GM21723 (cell line): ENCODE measurements at regions not wholly inside any gene's neighbourhood (a gene's known extent, or its start where the extent isn't known, plus 50 kb on each side); places are given as distances from the start of the nearest gene placed in this dataset.
"Not testable (repeated sequence)": the region's sequence is repeated elsewhere in the genome, so short reads cannot be mapped to it uniquely, and the experiment has no call there.

ENCODE experiments used
- ATAC-seq: cut with Tn5 transposase; IDR thresholded peaks from one replicate; pipeline ENCODE4 v1.9.1; 2021; ENCODE audit warnings: mild to moderate bottlenecking, moderate library complexity; ENCODE audit not compliant: unreplicated experiment

- ATAC-seq, result no peak
These were observed 50.4 kb upstream of the ARHGEF7 start for GRCh38 chr13:111064661-111065060.

- no peak for ATAC-seq
These were observed 52.1 kb upstream of the ARHGEF7 start for GRCh38 chr13:111062966-111063365.

DNA sequence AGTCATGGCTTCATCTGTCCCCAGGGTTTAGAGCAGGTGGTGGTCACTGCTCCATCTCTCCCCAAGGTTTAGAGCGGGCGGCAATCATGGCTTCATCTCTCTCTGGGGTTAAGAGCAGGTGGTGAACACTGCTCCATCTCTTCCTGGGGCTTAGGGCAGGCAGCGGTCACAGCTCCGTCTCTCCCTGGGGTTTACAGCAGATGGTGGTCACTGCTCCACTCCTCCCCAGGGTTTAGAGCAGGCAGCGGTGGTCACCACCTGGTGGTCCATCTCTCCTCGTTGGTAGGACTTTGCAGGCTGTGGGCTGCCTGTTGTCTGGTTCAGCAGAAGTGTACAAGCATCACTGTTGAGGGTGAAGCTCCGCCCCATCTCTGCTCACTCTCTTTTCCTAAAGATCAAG, 52.8 kb upstream of the ARHGEF7 start:
- ATAC-seq, result no peak

GRCh38 chr13:111061358-111062045, 53.6 kb upstream of the ARHGEF7 start:
- ATAC-seq, result no peak

GRCh38 chr13:111060237-111060919, 54.7 kb upstream of the ARHGEF7 start:
- no peak for ATAC-seq

- no peak for ATAC-seq
These were observed 56.2 kb upstream of the ARHGEF7 start for GRCh38 chr13:111058796-111059506.

- not testable (repeated sequence) for ATAC-seq
These were observed 56.8 kb upstream of the ARHGEF7 start for GRCh38 chr13:111058339-111058738.

DNA sequence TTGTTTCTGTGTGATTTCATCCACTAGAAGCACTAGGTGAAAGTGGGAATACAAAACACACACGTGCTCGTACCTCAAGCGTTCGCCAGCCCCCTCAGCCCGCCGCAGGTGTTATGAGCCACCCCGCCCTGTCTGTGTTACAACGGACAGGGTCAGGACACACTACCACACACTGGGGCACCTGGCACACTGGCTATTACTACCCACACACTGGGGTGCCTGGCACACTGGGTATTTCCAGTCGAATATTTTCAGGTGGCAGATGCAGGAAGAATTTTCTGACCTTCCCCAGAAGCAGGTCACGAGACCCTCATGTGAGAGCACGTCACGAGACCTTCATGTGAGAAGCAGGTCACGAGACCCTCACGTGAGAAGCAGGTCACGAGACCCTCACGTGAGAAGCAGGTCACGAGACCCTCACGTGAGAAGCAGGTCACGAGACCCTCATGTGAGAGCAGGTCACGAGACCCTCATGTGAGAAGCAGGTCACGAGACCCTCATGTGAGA, 63.3 kb upstream of the ARHGEF7 start:
- not testable (repeated sequence) for ATAC-seq

DNA sequence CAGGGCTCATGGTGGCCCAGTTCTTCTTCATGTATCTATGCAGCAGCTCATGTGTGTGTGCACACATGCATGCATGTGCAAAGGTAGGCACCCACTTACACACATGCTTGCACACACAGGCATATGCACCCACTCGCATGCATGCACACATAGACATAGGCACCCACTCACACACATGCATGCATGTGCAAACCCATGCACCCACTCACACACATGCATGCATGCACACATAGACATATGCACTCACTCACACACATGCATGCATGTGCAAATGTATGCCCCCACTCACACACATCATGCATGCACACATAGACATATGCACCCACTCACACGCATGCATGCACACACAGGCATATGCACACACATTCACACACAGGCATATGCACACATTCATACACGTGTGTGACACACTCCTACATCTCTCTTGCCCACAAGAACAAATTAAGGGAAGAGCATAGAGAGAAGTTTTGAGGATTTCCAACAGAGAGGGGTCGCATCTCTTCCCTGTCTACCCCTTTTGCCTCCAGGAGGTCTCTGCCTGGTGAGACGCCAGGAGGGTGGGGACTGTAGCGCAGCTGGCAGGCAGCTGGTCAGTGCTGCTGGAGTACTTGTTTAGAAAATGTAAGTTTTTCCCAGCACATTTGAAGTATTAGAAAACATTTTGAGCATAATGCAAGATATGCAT, 63.9 kb upstream of the ARHGEF7 start:
- no peak for ATAC-seq

DNA sequence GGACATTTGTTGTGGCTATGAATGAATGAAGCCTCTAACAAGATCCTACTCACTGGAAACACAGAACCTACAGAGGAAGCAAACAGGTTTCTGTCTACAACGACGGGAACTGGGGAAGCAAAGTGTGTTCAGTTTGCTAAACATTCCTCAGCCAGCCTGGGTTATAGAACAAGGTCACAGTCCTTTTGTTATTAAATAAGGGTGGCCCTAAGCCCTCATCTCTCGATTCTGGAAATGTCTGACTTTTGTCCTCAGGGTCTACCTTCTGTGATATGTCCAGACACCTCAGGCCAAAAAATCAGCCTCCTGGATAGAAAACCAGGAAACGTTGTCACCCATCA, 64.6 kb upstream of the ARHGEF7 start:
- no peak for ATAC-seq

DNA sequence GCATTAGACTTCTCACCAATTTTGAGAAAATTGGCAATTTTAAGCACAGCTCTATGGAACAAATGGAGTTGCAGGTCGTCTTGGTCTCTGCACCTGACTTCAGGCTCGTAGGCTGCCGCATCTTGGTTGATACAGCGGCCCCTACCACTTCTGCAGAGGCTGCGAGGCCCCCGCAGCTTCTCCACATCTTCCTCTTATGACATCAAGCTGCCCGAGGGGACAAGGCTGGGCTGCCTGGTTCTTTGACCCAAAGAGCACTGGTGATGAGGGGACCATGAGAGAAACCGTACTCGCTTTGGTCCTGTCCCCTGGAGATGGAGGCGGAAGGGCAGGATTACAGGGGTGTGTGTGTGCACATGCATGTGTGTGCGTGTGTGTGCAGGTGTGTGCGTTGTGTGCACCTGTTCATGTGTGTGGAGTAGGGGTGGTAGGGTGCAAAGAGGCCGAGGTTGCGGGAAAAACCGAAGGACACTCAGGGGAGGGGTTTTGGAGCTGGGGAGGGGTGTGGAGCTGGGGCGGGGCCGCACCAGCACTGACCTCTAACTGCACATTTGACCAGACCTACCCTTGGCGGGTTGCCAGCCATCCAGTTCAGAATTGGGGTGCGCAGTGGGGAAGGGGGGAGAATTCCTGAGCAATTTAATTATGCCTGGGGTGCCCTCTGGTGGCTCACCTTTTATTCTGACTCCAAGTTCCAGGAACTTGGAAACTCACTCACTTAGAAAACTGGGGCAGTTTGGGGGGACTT, 65.1 kb upstream of the ARHGEF7 start:
- no peak for ATAC-seq

DNA sequence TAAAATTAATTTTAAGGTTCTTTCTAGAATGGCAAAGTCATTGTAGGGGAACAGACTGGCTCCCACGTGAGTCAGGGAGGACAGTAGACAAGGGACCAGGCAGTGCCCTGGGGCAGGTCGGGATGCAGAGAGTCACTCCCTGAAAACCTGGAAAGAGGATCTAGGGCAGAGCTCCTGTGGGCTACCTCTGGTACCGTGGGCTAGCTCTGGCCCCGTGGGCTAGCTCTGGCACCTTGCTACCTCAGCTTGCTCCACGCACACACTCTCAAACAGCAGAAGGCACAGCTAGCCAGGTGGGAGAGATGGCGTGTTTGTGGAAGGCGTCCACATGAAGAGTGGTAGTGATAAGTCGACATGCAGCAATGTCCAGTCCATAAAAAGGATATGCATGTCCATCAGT, 66.7 kb upstream of the ARHGEF7 start:
- ATAC-seq, result no peak

- peak; percentile 40 for ATAC-seq
These were observed 67.8 kb upstream of the ARHGEF7 start for GRCh38 chr13:111047326-111047725.

- peak; percentile 64 for ATAC-seq
These were observed 68.4 kb upstream of the ARHGEF7 start for GRCh38 chr13:111046590-111047141.

GRCh38 chr13:111045170-111045569, 69.9 kb upstream of the ARHGEF7 start:
- ATAC-seq, result no peak

- no peak for ATAC-seq
These were observed 70.9 kb upstream of the ARHGEF7 start for GRCh38 chr13:111044087-111044830.

GRCh38 chr13:111043575-111043982, 71.5 kb upstream of the ARHGEF7 start:
- no peak for ATAC-seq

DNA sequence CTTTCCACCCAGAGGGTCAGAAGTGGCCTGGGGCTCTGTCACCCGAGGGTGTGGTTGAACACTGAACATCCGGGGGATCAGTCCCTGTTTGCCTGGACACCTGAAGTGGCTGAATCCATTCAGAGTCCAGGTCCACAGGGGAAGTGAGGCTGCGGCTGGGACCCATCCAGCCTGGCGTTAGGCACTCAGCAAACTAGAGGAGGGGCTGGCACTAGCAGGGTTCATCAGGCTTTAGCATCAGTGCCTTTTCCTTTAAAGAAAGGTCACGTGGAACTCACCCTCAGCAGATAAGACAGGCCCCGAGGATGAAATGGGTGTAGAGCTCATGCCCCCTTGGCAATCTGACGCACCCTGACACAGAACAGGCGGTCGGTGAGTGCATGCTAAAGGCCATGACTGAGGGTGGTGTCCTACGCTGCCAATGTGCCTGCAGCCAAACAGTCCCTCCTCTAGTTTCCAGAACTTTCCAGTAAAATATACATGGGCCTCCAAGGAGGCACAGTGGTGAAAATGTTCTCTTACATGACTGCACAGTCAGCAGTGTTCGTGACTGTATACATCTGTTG, 72.4 kb upstream of the ARHGEF7 start:
- ATAC-seq, result no peak

- ATAC-seq, result no peak
These were observed 74.3 kb upstream of the ARHGEF7 start for GRCh38 chr13:111040830-111041229.
